SU-DHL-6 (cell line): ENCODE measurements at regions not wholly inside any gene's neighbourhood (a gene's known extent, or its start where the extent isn't known, plus 50 kb on each side); places are given as distances from the start of the nearest gene placed in this dataset.

Experiments
- CTCF ChIP-seq: fragments of 200-600 bp; sonication (generic); IDR thresholded peaks from one replicate; pipeline ENCODE4 v1.5.1; 2017; ENCODE audit warnings: antibody characterized with exemption, mild to moderate bottlenecking, low read length, moderate library complexity; ENCODE audit not compliant: insufficient read depth, poor library complexity, severe bottlenecking
- EZH2phosphoT487 ChIP-seq: fragments of 200-600 bp; sonication (generic), shearing (Covaris generic); conservative IDR thresholded peaks from 2 replicates; pipeline ENCODE4 v1.6.1; 2018; ENCODE audit warnings: mild to moderate bottlenecking, antibody characterized with exemption, low read length, moderate library complexity, mixed read lengths

- no peak for TF ChIP-seq EZH2phosphoT487
- no peak for TF ChIP-seq CTCF
These were observed 308.0 kb downstream of the OLFM4 start for GRCh38 chr13:53336441-53337160.
